ENCODE measurements at regions not wholly inside any gene's neighbourhood (a gene's known extent, or its start where the extent isn't known, plus 50 kb on each side); places are given as distances from the start of the nearest gene placed in this dataset.
"Not testable (repeated sequence)": the region's sequence is repeated elsewhere in the genome, so short reads cannot be mapped to it uniquely, and the experiment has no call there.

DNA sequence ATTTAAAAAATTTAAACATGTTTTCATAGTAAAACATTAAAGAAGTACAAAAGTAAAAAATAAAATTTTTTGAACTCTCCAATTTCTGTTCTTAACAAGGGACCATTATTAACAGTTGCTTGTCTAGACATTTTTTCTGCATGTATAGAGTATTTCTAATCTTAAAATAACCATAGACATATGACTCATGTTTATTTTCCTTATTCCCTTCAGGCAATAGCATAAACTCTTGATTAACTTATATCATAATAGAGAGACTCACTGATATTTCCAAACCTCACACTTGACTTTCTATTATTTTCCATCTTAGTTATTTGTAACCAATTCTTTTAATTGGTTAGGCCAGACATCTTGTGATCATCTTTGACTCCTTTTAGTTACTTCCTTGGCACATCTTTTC, 325.6 kb upstream of the SOX14 start:
- DNase-seq (ENCODE audit: low read depth in 2 of 2) = no peak

DNA sequence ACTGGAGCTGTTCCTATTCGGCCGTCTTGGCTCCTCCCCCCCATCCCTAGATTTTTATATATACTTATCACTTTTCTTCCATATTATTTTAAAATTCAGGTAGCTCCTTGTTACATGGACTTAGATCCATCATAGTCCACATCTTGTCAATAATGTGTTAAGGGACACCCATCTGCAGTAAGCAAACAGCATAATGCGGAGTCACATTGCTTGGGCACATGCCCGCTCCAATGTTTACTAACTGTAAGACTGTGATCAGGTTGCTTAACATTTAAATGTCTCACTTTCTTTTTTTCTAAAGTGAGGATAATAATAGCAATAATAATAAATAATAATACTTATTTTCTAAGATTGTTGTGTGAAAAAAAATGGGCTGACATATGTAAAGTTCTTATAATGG, 303.2 kb upstream of the SOX14 start:
- DNase-seq (ENCODE audit: low read depth in 2 of 2) = no peak

DNA sequence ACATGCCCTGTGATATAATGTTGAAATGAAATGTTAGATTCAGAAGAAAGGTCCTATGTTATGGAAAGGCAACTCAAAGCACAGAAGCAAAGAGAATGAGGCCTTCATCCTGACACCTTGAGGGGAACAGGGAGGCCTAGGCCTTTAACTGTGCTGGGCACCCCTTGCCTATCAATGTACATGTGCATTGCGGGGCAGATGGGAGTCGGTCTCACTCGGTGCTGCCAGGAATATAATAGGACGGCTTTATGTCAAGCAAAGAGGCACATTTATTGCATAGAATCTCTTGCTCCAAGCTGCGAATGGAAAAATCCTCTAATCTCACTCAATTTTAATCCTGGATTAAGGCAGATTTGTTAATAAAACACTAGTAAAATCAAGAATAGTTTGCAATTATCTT, 301.0 kb upstream of the SOX14 start:
- DNase-seq (ENCODE audit: low read depth in 2 of 2) = no peak

DNA sequence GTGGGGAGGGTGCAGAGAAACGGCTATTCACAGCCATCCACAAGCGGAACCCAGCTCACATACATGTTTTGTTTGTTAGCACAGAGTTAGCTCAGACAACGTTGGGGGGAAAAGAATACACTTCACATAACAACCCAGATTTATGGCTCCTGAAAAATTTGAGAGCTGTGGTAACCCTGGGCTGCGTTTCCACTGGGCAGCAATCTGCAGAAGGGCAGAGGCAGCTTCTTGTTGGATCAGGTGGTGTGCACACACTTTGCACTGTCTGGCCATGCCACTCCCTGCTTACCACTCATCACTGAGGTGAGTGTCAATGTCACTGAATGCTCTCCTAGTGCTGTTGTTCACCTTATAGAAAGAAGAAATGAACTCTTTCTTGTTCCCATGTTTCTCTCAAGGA, 299.8 kb upstream of the SOX14 start:
- no peak for DNase-seq (ENCODE audit: low read depth in 2 of 2)

DNA sequence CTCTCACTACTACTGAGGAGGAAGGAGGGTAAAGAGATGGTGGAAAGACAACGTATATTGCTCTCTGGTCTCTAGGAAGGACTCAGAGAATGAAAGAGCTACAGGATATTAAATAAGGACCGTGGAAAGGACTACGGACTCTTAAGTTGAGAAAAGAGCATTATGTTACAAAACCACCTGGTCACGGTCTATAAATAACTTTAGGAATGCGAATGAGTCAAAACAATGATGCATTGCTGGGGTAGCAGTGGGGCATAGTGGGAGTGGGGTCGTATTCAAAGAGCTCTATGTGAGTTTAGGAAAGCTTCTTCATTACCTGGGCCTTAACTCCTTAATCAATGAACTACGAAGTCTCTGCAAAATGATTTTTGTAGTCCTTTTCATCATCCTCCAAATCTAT, 295.7 kb upstream of the SOX14 start:
- DNase-seq (ENCODE audit: low read depth in 2 of 2) = no peak

DNA sequence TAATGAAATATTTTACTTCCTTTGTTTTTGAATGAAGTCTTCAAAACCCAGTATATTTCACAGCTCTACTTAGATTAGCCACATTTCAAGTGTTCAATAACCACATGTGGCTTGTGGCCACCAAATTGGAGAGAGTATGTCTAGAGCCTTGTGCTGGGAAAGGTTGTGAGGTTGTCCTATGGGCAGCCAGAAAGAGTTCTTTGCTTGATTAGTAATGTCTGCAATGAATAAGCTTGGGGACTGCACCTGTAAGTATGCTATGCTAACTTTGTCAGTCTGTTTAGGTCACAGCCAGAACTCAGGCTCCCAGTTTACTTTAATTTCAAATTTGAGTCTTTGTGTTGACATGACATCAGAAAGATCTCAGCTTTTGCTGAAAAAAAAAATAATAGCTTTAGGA, 294.9 kb upstream of the SOX14 start:
- no peak for DNase-seq (ENCODE audit: low read depth in 2 of 2)

DNA sequence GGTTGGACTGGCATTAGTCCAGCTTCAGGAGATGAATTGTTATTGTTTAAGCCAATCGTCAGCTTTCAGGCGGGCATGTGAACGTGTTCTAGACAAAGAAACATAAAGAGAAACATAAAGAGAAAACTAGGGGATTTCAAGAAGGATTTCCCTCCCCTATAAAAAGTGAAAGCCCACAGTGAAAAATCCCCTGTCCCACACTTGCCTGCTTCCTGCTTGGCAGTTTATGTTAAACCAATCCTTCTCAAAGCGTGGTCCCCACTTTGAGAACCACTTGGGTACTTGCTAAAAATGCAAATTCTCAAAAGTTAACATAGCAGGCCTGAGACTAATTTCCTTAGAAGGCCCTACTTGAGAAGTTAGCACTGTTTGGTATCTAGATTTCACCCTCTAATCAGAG, 293.0 kb upstream of the SOX14 start:
- no peak for DNase-seq (ENCODE audit: low read depth in 2 of 2)

DNA sequence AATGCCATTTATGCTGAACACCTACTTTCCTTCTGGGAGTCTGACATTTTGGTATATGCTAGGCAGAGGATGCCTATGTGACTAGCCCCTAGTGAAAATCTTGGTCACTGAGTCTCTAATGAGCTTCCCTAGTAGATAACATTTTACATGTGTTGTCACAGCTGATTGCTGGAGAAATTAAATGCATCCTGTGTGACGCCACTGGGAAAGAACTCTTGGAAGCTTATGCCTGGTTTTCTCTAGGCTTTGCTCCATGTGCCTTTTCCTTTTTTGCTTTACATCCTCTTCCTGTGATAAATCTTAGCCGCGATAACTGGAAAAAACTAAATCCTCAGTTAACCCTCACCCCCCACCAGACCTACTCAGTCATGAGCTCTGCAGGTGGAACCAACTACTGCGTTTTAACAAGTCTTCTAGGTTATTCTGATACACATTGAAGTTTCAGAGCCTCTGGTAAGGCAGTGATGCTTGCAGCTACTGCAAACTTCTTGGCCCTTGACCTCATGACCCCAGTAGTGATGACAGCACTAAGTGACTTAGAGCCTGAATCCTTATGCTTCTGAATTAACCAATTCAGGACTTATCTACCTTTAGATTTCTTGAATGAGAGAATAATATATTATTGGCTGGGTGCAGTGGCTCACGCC, 292.4 kb upstream of the SOX14 start:
- DNase-seq (ENCODE audit: low read depth in 2 of 2) = no peak

DNA sequence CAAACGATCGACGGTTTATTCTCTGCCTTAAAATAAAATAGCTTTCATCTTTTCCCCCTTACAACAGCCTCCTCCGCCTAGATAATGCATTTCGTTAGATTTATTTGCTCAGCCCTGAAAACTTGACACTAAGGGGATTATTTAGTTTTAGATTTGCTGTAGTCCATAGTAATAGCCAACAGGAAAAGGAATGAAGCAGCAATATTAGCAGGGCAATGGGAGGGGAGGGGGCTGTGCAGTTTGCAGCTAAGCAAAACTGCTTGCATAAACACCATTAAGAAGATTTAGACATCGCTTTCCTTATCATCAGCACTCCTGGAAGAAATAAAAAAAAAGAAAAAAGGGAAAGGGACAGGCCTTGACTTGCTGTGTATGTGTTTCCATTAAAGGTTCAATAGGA, 286.5 kb upstream of the SOX14 start:
- no peak for DNase-seq (ENCODE audit: low read depth in 2 of 2)

DNA sequence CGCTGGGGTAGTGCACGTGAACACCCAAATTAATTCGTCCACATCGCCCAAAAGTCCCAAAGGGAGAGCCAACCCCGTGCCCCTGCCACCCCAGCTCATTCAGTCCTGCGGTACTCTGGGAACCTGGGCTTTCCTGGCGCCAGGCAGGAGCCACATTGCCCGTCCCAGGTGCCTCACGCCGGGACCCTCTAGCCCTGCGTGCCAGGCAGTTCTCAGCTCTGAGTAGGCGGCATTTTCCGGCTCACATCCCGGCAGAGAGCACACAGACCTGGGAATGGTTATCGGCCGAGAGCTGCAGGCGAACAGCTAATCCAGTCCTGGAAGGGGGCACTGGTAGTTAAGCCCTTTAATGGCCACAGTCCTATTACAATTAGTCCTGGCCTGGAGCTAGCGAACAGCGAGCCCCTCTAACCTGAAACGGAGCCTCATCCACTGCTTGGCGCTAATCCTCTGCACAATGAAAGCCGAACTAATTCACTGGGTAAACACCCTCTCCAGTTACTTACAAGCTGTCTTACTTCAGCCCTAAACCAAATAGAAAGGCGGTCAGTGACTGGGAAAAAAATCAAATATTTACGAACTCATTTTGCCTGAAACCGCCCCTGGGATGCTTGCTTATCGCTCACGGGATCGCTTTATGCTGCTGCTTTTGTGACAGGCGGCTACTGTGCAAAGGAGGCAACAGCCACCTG, 254.6 kb upstream of the SOX14 start:
- DNase-seq (ENCODE audit: low read depth in 2 of 2) = no peak

DNA sequence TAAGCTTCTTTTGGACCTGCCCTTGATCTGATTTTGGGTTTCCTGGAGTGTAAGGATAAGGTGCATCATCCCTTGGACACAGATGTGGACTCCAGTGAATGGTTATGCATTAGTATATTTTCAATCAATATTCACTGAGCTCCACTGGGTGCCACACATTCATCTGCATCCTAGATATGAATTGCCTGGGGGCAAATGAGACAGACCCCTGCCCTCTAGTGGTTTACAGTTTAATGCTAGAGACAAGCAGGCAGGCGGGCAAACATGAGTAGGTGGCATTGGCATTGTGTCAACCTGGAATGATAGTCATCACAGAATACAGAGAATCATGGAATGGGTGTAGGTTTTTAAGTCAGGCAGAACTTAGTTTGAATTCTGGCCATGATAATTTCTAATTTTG, 252.5 kb upstream of the SOX14 start:
- DNase-seq (ENCODE audit: low read depth in 2 of 2) = no peak

DNA sequence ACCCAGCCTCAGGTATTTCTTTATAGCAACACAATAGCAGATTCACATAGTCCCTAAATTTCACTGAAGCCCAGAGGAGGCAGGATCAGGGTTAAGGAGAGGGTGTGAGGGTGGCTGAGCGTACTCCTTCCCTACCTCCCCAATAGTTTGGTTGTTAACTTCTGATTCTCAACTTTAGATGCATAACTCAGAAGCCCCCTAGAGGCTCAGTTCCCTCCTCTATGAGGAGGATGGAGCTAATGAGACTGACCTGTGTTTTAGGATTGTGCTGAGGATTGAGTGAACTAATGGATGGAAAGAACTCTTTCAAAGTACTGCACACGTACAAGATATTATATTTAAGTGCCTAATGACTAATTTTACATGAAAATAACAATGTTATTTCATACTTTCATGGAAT, 249.3 kb upstream of the SOX14 start:
- no peak for DNase-seq (ENCODE audit: low read depth in 2 of 2)

DNA sequence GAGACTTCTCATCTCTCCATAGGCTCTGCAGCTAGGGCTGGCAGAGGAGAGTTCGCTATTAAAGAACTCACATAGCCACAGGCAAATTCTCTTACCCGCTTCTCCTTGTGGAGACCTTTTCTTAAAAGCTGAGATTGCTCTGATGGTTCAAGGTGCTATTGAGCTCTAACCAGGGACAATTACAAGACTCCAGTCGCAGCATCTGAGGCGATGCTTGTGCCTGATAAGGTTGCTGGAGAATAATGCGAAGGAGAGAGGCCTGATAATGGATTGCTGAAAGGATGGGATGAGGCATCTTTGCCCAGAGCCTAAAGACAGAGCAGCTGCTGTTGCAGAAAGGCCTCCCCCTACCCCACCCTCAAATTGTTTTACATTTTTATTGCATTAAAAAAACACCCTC, 244.5 kb upstream of the SOX14 start:
- DNase-seq (ENCODE audit: low read depth in 2 of 2) = no peak

DNA sequence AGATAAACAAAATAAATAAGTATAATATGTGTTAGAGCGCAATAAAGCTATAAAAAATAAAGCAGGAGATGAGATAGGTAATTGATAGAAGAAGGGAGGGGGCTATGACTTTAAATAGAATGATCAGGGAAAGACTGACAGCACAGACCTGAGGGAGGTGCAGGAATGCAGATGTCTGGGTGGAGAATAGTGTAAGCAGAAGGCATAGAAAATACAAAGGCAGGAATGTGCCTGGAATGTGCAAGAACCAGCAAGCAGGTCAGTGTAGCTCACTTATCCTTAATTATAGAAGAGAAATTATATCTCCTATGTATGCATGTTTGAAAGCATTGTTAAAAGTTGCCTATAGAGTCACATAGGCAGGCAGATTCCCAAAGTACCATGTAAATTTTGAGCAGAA, 239.4 kb upstream of the SOX14 start:
- no peak for DNase-seq (ENCODE audit: low read depth in 2 of 2)

DNA sequence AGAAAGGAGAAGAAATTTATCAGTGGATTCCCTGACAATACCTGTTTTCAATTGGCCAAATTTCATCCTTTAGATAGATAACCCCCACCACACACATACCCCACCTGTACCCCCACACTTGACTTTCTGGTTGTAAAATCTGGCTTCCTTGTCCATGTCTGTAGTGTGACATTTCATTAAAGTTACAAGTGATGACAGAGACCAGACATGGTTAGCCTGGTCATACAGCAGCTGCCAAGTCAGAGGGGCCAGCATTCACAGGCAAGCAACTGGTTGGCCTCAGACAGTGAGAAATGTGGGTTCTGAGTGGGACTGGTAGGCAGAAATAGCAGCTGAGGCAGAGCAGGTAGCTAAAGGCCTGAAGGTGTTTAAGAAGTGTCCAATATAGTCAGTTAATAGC, 238.6 kb upstream of the SOX14 start:
- DNase-seq (ENCODE audit: low read depth in 2 of 2) = no peak

DNA sequence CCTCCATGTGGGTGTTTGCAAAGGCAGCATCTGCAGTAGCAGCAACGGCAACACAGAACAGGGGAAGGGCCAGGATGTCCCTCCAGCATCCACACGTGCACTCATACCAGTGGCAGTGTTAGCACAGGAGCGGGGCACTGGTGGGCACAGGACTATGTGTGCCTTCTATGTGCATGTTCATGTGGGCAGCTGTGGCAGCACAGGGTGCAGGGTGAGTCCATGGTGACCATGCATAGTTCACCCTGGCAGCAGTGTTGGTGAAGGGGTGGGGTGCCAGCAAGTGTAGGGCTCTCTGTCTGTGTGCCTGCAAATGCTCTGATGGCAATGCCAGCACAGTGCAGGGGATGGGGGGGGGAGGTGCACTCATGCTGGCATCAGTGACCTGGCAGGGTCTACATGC, 222.1 kb upstream of the SOX14 start:
- no peak for DNase-seq (ENCODE audit: low read depth in 2 of 2)

DNA sequence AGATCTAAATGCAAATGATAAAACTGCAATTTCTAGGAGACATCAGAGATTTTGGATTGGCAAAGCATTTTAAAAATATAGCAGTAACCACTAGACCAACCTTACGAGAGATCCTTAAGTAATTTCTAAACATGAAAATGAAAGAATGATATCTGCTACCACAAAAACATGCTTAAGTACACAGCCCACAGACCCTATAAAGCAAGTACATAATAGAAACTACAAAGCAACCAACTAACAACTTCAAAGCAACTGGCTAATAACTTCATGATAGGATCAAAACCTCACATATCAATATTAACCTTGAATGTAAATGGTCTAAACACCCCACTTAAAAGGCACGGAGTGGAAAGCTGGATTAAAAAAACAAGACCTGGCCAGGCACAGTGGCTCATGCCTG, 209.9 kb upstream of the SOX14 start:
- DNase-seq (ENCODE audit: low read depth in 2 of 2) = no peak

DNA sequence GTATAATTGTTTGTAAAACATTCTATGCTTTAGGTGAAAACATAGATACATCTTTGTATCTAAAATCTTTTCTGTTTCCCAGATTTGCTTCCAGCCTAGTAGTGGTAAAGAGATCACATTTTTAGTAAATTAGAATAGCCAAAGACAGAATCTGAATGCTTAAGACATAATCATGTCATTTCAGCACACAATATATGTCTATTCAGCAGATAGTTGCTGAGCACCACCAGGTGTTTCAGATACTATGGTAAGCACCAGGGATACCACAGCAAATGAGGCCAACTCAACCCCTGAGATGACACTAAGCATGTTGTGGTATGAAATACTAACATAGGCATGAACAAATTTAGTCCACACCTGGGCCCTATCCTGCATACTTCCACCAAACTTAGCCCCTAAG, 195.2 kb upstream of the SOX14 start:
- DNase-seq (ENCODE audit: low read depth in 2 of 2) = no peak

DNA sequence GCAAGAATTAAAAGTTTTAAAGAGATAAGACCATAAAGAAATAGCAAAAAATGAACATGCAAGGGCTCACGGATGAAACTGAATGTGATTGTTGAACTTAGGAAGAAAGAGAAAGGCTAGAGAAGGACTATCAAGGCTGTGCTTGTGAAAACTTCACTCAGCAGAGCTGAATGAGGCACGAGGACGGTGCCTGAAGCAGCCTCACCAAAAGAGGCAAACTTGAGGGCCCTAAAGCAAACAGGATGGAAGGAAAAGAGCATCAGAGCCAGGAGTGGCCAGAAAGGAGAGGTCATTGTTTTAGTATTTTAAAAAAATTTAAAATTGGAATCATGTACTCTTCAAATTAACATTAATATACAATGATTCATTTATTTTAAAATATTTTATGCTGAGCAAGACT, 191.2 kb upstream of the SOX14 start:
- no peak for DNase-seq (ENCODE audit: low read depth in 2 of 2)

DNA sequence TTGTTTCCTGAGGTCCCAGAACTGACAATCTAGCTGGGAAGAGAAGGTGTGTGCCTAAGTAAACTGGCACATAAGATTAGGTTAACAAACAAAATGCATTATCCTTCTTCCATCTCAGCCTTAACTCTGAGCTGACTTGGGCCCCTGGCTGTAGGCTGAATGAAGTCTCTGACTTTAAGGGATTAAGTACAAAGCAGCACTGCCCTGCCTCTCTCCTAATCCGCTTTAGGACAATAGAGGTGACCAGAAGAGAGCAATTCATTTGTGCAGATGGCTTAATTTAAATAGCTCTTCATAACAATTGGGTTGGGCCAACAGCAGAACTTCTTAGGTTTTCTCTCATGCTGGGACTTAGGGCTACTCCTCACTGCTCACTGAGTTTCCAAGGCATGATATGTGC, 181.6 kb upstream of the SOX14 start:
- no peak for DNase-seq (ENCODE audit: low read depth in 2 of 2)

DNA sequence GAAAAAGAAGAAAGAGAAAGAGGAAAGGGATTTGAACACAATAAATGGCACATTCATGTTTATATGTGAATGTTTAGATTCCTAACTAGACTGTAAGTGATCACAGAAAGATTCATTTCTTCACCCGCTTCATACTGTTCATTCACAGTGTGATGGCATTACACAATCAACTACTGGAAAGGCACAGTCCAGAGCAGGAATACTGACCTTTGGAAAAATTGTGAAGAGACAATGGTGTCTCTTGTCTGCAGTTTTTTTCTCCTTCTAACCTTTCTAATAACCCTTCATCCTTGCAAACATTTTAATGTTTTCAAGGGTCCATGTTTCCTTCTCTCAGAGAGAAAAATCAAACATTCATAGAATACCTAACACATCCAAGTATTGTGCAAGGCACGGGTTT, 180.9 kb upstream of the SOX14 start:
- DNase-seq (ENCODE audit: low read depth in 2 of 2) = no peak

DNA sequence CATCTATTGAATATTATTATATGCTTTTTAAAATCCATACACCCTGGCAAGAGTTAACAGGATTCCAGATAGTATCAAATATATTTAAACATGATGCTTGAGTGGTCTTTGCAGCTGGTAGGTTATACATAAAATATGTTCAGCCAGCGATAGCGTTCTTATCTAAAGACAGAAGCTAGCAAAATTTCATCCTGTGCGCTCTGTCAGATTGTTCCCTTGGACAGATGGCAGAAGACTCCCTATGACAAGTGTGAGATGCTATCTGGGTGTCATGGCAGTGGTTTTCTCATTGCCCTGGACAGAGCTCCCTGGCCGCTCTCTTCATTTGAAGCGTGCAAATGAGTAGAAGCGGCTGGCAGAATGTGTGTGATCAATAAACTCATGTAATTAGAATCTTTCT, 175.2 kb upstream of the SOX14 start:
- DNase-seq (ENCODE audit: low read depth in 2 of 2) = no peak

DNA sequence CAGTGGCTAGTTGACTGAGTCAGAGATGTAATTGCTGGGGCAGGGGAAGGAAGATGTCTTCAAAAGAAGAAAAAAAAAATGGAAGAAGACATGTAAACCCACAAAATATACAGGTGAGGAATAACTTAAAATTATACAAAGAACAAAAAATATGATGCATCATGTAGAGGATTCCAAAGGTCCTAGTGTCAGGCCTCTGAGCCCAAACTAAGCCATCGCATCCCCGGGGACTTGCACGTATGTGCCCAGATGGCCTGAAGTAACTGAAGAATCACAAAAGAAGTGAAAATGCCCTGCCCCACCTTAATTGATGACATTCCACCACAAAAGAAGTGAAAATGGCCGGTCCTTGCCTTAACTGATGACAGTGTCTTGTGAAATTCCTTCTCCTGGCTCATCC, 168.7 kb upstream of the SOX14 start:
- DNase-seq (ENCODE audit: low read depth in 2 of 2) = not testable (repeated sequence)

DNA sequence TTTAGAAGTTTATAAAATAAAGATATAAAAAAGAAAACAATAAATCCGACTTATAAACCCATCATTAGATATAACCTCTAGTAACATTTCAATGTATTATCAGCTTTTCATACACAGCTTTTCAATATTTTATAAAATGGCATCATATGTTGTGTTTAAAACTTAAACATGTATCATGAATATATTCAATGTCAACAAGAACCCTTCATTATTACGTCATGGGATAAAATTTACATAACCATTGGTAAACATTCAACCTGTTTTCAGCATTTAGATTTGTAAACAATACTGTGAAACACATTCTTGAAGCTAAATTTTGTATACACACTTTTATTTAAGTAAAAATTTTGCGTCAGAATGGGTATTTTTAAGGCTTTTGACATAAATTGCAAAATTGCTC, 153.4 kb upstream of the SOX14 start:
- no peak for DNase-seq (ENCODE audit: low read depth in 2 of 2)
